Activated CD4-positive, alpha-beta T cell treated with anti-CD3 and anti-CD28 coated beads, Interleukin-2, amount 10 ng/mL, durations not matched to agents 7 days and 5 days (primary cell): ENCODE measurements at regions not wholly inside any gene's neighbourhood (a gene's known extent, or its start where the extent isn't known, plus 50 kb on each side); places are given as distances from the start of the nearest gene placed in this dataset.

Experiments
- CTCF ChIA-PET: fragments of 350-600 bp; sonication (Branson Sonifier 250); formaldehyde crosslinking; loops from one replicate; lab custom pipeline; 2021; ENCODE audit warnings: antibody characterized with exemption; lab: Charles Lee
- POLR2A ChIA-PET: fragments of 350-600 bp; sonication (Branson Sonifier 250); formaldehyde crosslinking; loops from one replicate; lab custom pipeline; 2021; ENCODE audit warnings: antibody characterized with exemption; lab: Charles Lee
- DNase-seq: peaks from one replicate; pipeline ENCODE4 v3.0.0-alpha.2; 2020
- H3K27ac Mint-ChIP-seq: one replicate; pipeline ENCODE4 v1.8.0; 2021; ENCODE audit warnings: mild to moderate bottlenecking, moderate library complexity, mixed read lengths
- H3K27me3 Mint-ChIP-seq: one replicate; pipeline ENCODE4 v1.8.0; 2021; ENCODE audit warnings: mixed read lengths
- H3K36me3 Mint-ChIP-seq: one replicate; pipeline ENCODE4 v1.8.0; 2021; ENCODE audit warnings: low read depth, mixed read lengths
- H3K4me1 Mint-ChIP-seq: one replicate; pipeline ENCODE4 v1.8.0; 2021; ENCODE audit warnings: mixed read lengths
- H3K4me3 Mint-ChIP-seq: one replicate; pipeline ENCODE4 v1.8.0; 2021; ENCODE audit warnings: mild to moderate bottlenecking, moderate library complexity, mixed read lengths
- H3K9me3 Mint-ChIP-seq: one replicate; pipeline ENCODE4 v1.8.0; 2021; ENCODE audit warnings: mixed read lengths

- peaks cover 4% of the 10 kb centered on the region for H3K9me3 Mint-ChIP-seq
- no peaks in the 10 kb centered on the region for H3K27me3 Mint-ChIP-seq
- no peak overlapping the region for H3K27ac Mint-ChIP-seq
- DNase-seq, result no peak
- no peaks in the 10 kb centered on the region for H3K4me1 Mint-ChIP-seq
- H3K36me3 Mint-ChIP-seq, result no peaks in the 10 kb centered on the region
- no peak overlapping the region for H3K4me3 Mint-ChIP-seq
- POLR2A ChIA-PET, result no interaction called here
- CTCF ChIA-PET, result no interaction called here
Observed at GRCh38 chr4:8705161-8706145, 112.9 kb downstream of the CPZ start.

- no peak for DNase-seq
- Mint-ChIP-seq H3K27me3 (no peaks in the 10 kb centered on the region), H3K4me1 (no peaks in the 10 kb centered on the region), H3K36me3 (no peaks in the 10 kb centered on the region), H3K27ac (no peak overlapping the region), H3K4me3 (no peak overlapping the region), H3K9me3 (peaks cover 3% of the 10 kb centered on the region)
- CTCF ChIA-PET, result no interaction called here
- POLR2A ChIA-PET, result no interaction called here
Observed at GRCh38 chr4:8704632-8705031, 112.1 kb downstream of the CPZ start.

GRCh38 chr4:8703857-8704495 is 111.4 kb downstream of the CPZ start:
- ChIA-PET POLR2A (no interaction called here), CTCF (no interaction called here)
- no peak for DNase-seq
- Mint-ChIP-seq H3K27me3 (no peaks in the 10 kb centered on the region), H3K9me3 (no peaks in the 10 kb centered on the region), H3K4me3 (no peak overlapping the region), H3K4me1 (no peaks in the 10 kb centered on the region), H3K27ac (no peak overlapping the region), H3K36me3 (no peaks in the 10 kb centered on the region)

GRCh38 chr4:8703401-8703696 is 110.8 kb downstream of the CPZ start:
- Mint-ChIP-seq H3K36me3 (no peaks in the 10 kb centered on the region), H3K27ac (no peak overlapping the region), H3K4me1 (no peaks in the 10 kb centered on the region), H3K27me3 (no peaks in the 10 kb centered on the region), H3K9me3 (no peaks in the 10 kb centered on the region), H3K4me3 (no peak overlapping the region)
- POLR2A ChIA-PET, result no interaction called here
- CTCF ChIA-PET, result no interaction called here
- DNase-seq, result no peak

- POLR2A ChIA-PET, result no interaction called here
- CTCF ChIA-PET, result no interaction called here
- Mint-ChIP-seq H3K27me3 (no peaks in the 10 kb centered on the region), H3K36me3 (no peaks in the 10 kb centered on the region), H3K27ac (no peak overlapping the region), H3K4me1 (no peaks in the 10 kb centered on the region), H3K4me3 (no peak overlapping the region), H3K9me3 (no peaks in the 10 kb centered on the region)
- no peak for DNase-seq
Observed at GRCh38 chr4:8702516-8703400, 110.2 kb downstream of the CPZ start.

- DNase-seq, result no peak
- ChIA-PET CTCF (no interaction called here), POLR2A (no interaction called here)
- Mint-ChIP-seq H3K27ac (no peak overlapping the region), H3K4me1 (no peaks in the 10 kb centered on the region), H3K4me3 (no peak overlapping the region), H3K9me3 (no peaks in the 10 kb centered on the region), H3K27me3 (no peaks in the 10 kb centered on the region), H3K36me3 (no peaks in the 10 kb centered on the region)
Observed at GRCh38 chr4:8702020-8702495, 109.5 kb downstream of the CPZ start.

- Mint-ChIP-seq H3K36me3 (no peaks in the 10 kb centered on the region), H3K4me1 (no peaks in the 10 kb centered on the region), H3K27me3 (no peaks in the 10 kb centered on the region), H3K4me3 (no peak overlapping the region), H3K9me3 (no peaks in the 10 kb centered on the region), H3K27ac (no peak overlapping the region)
- ChIA-PET CTCF (no interaction called here), POLR2A (no interaction called here)
- DNase-seq, result no peak
Observed at GRCh38 chr4:8701126-8702019, 108.8 kb downstream of the CPZ start.

GRCh38 chr4:8700531-8700930 is 108.0 kb downstream of the CPZ start:
- H3K27ac Mint-ChIP-seq, result no peak overlapping the region
- CTCF ChIA-PET, result no interaction called here
- no peaks in the 10 kb centered on the region for H3K9me3 Mint-ChIP-seq
- no peaks in the 10 kb centered on the region for H3K4me1 Mint-ChIP-seq
- POLR2A ChIA-PET, result no interaction called here
- no peaks in the 10 kb centered on the region for H3K36me3 Mint-ChIP-seq
- no peaks in the 10 kb centered on the region for H3K27me3 Mint-ChIP-seq
- no peak for DNase-seq
- H3K4me3 Mint-ChIP-seq, result no peak overlapping the region

- Mint-ChIP-seq H3K9me3 (no peaks in the 10 kb centered on the region), H3K4me3 (no peak overlapping the region), H3K27ac (no peak overlapping the region), H3K36me3 (no peaks in the 10 kb centered on the region), H3K4me1 (no peaks in the 10 kb centered on the region), H3K27me3 (no peaks in the 10 kb centered on the region)
- no peak for DNase-seq
- ChIA-PET CTCF (no interaction called here), POLR2A (no interaction called here)
Observed at GRCh38 chr4:8699479-8700145, 107.0 kb downstream of the CPZ start.

- no peak overlapping the region for H3K4me3 Mint-ChIP-seq
- ChIA-PET CTCF (no interaction called here), POLR2A (no interaction called here)
- H3K9me3 Mint-ChIP-seq, result no peaks in the 10 kb centered on the region
- DNase-seq, result no peak
- H3K36me3 Mint-ChIP-seq, result no peaks in the 10 kb centered on the region
- H3K27ac Mint-ChIP-seq, result no peak overlapping the region
- no peaks in the 10 kb centered on the region for H3K27me3 Mint-ChIP-seq
- H3K4me1 Mint-ChIP-seq, result no peaks in the 10 kb centered on the region
Observed at GRCh38 chr4:8699063-8699385, 106.5 kb downstream of the CPZ start.

GRCh38 chr4:8698341-8699062 is 105.9 kb downstream of the CPZ start:
- Mint-ChIP-seq H3K36me3 (no peaks in the 10 kb centered on the region), H3K4me1 (no peaks in the 10 kb centered on the region), H3K9me3 (no peaks in the 10 kb centered on the region), H3K27me3 (no peaks in the 10 kb centered on the region), H3K27ac (no peak overlapping the region), H3K4me3 (no peak overlapping the region)
- POLR2A ChIA-PET, result no interaction called here
- no peak for DNase-seq
- CTCF ChIA-PET, result no interaction called here
